ENCODE measurements at regions not wholly inside any gene's neighbourhood (a gene's known extent, or its start where the extent isn't known, plus 50 kb on each side); places are given as distances from the start of the nearest gene placed in this dataset.
A peak's percentile ranks its signal among the peaks of the same experiment; 100 is the strongest.

DNA sequence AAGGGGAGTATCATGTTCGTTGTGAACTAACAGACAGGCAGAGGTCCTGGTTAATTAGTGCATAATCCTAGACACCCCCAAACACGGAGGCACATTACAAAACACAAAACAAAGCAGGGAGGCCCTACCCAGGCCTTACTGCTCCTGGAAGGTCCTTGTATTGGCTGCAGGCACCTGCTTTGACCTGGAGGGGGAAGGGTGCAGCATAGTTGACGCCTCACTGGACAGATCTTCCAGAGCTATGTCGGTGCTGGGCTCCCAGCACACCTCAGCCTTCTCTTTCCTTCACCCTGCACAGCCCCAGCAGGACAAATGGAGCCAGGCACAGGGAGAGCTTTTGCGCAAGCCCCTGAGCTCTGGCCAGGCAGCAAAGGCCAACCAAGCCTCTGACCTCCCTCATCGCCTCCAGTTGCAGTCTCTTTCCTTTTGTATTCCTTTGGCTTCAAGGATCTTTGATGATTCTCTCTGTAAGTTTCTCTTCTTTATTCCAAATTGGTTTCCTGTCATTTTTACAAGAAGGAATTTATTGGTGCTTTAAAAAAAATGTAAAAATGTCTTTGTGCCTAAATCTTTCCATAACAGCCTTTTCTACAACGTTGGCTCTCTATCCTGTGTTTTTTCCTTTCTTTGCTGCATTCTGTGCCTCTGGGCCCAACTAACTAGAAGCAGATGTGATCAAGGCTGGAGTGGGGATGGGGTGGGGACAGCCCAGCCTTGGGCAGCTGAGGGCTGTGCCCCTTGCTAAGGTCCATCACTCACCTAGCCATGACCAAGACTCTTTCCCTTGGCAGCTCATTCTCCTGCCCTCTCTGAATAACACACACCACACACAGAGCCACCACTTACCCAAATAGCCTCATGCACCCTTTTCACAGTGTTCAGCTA, 317.1 kb upstream of the NPVF start:
- Histone ChIP-seq H3K27ac (ENCODE audit: low read depth in 2 of 2, low read length in 2 of 2) (no peak overlapping the region), H3K27me3 (ENCODE audit: control insufficient read depth, insufficient read depth, low read length) (no peaks in the 10 kb centered on the region), H3K9me3 (ENCODE audit: control insufficient read depth in 2 of 3, insufficient read depth in 1 of 3, low read length in 3 of 3) (no peaks in the 10 kb centered on the region), H3K36me3 (ENCODE audit: control insufficient read depth in 2 of 3, insufficient read depth in 3 of 3, low read length in 3 of 3) (no peaks in the 10 kb centered on the region), H3K4me3 (ENCODE audit: low read length in 3 of 3) (no peak overlapping the region), H3K9ac (ENCODE audit: low read length in 3 of 3) (no peak overlapping the region), H3K4me1 (ENCODE audit: control insufficient read depth in 2 of 3, insufficient read depth in 2 of 3, low read depth in 1 of 3, low read length in 3 of 3) (peaks cover 0 to 6% (median 0%) of the 10 kb centered on the region in 3 donors)
- intact Hi-C loops (cut with DNase I), result no loop called here
- FAIRE-seq (no peak), DNase-seq (peak in 1 of 5 donors; percentile 21)
- TF ChIP-seq, protein P1, sequence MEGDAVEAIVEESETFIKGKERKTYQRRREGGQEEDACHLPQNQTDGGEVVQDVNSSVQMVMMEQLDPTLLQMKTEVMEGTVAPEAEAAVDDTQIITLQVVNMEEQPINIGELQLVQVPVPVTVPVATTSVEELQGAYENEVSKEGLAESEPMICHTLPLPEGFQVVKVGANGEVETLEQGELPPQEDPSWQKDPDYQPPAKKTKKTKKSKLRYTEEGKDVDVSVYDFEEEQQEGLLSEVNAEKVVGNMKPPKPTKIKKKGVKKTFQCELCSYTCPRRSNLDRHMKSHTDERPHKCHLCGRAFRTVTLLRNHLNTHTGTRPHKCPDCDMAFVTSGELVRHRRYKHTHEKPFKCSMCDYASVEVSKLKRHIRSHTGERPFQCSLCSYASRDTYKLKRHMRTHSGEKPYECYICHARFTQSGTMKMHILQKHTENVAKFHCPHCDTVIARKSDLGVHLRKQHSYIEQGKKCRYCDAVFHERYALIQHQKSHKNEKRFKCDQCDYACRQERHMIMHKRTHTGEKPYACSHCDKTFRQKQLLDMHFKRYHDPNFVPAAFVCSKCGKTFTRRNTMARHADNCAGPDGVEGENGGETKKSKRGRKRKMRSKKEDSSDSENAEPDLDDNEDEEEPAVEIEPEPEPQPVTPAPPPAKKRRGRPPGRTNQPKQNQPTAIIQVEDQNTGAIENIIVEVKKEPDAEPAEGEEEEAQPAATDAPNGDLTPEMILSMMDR (IDR thresholded peaks at IDR 0.05; ENCODE audit: borderline replicate concordance, extremely low read depth, insufficient read depth), result no peak

DNA sequence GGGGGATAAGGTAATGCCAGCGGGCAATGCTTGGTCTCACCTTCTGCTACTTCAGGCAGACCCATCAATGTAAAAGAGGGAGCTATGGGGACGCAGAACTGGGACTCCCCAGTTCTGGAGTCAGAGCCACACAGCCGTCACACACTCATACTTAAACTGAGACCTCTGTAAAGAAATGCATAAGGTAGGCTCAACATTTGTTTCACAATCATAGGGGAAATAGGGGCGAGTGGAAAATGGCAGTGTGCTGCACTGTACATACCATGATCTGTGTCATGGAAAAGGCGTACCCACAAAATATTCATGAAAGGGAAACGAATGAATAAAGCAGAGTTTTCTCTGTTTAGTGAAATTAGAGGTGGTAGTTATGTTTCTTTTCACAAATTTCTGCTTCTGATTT, 318.0 kb upstream of the NPVF start:
- no peak for FAIRE-seq
- TF ChIP-seq, protein P1 (IDR thresholded peaks at IDR 0.05; ENCODE audit: borderline replicate concordance, extremely low read depth, insufficient read depth), result no peak
- no peaks in the 10 kb centered on the region for H3K9me3 ChIP-seq (ENCODE audit: control insufficient read depth in 2 of 3, insufficient read depth in 1 of 3, low read length in 3 of 3)

DNA sequence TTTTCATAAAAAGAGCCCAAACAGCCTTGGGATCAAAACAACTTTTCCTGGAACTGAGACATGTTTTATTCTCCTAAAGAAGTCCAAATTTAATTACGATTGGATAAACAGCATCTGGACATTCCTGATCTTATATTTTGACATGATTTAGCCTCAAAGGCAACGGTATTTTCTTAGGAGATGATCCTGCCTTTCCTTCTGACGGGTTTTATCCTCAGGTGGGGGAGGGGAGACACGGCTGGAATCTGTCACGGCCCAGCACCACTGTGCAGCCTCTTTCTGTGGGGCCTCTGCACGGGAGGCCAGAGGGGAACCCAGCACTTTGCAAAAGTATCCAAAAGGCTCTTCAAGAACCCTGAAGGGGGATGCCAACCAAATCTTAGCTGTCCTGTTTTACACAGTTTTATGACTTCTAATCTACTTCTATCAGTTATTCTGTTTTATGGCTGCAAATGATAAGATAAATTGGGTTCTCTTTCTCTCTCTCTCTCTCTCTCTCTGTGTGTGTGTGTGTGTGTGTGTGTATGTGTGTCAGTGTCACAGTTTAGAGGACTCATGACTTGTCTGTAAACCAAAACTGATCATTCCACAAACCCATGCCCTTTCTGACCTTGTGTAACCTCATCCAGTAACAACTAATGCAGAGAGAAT, 321.1 kb upstream of the NPVF start:
- Histone ChIP-seq H3K27me3 (ENCODE audit: control insufficient read depth, insufficient read depth, low read length) (no peaks in the 10 kb centered on the region), H3K4me3 (ENCODE audit: low read length in 3 of 3) (no peak overlapping the region), H3K4me1 (ENCODE audit: control insufficient read depth in 2 of 3, insufficient read depth in 2 of 3, low read depth in 1 of 3, low read length in 3 of 3) (no peaks in the 10 kb centered on the region), H3K36me3 (ENCODE audit: control insufficient read depth in 2 of 3, insufficient read depth in 3 of 3, low read length in 3 of 3) (no peaks in the 10 kb centered on the region), H3K27ac (ENCODE audit: low read depth in 2 of 2, low read length in 2 of 2) (no peak overlapping the region), H3K9me3 (ENCODE audit: control insufficient read depth in 2 of 3, insufficient read depth in 1 of 3, low read length in 3 of 3) (no peaks in the 10 kb centered on the region), H3K9ac (ENCODE audit: low read length in 3 of 3) (no peak overlapping the region)
- peak in 4 of 5 donors; percentile 63 to 79 (median 70) for DNase-seq
- TF ChIP-seq, protein P1 (IDR thresholded peaks at IDR 0.05; ENCODE audit: borderline replicate concordance, extremely low read depth, insufficient read depth), result no peak
- no peak for FAIRE-seq
- intact Hi-C loops (cut with DNase I), result no loop called here

More for the DNA sequence above, 318.0 kb upstream of the NPVF start:
- intact Hi-C loops (cut with DNase I), result no loop called here
- Histone ChIP-seq H3K4me3 (ENCODE audit: low read length in 3 of 3) (no peak overlapping the region), H3K9ac (ENCODE audit: low read length in 3 of 3) (no peak overlapping the region), H3K27me3 (ENCODE audit: control insufficient read depth, insufficient read depth, low read length) (no peaks in the 10 kb centered on the region), H3K27ac (ENCODE audit: low read depth in 2 of 2, low read length in 2 of 2) (no peak overlapping the region), H3K4me1 (ENCODE audit: control insufficient read depth in 2 of 3, insufficient read depth in 2 of 3, low read depth in 1 of 3, low read length in 3 of 3) (peaks cover 0 to 6% (median 0%) of the 10 kb centered on the region in 3 donors), H3K36me3 (ENCODE audit: control insufficient read depth in 2 of 3, insufficient read depth in 3 of 3, low read length in 3 of 3) (no peaks in the 10 kb centered on the region)
- DNase-seq, result no peak

Measured in kidney (tissue), 13 donors.